Superior temporal gyrus (tissue), 1 donor: ENCODE measurements at regions not wholly inside any gene's neighbourhood (a gene's known extent, or its start where the extent isn't known, plus 50 kb on each side); places are given as distances from the start of the nearest gene placed in this dataset.

Source experiments
- DNase-seq: peaks from one replicate; pipeline ENCODE4 v3.0.0-alpha.2; 2016; ENCODE audit errors: extremely low spot score

- DNase-seq = no peak
Observed at GRCh38 chr2:81583311-81584108, 1279.0 kb upstream of the LRRTM1 start.

GRCh38 chr2:81576713-81577112 lies 1272.2 kb upstream of the LRRTM1 start:
- DNase-seq = no peak

GRCh38 chr2:81551040-81551634 lies 1246.6 kb upstream of the LRRTM1 start:
- no peak for DNase-seq

GRCh38 chr2:81550277-81550676 lies 1245.7 kb upstream of the LRRTM1 start:
- DNase-seq = no peak

- no peak for DNase-seq
Observed at GRCh38 chr2:81549646-81550045, 1245.1 kb upstream of the LRRTM1 start.

GRCh38 chr2:81545626-81546025 lies 1241.1 kb upstream of the LRRTM1 start:
- no peak for DNase-seq

- DNase-seq = no peak
Observed at GRCh38 chr2:81542119-81542518, 1237.6 kb upstream of the LRRTM1 start.

GRCh38 chr2:81529944-81530343 lies 1225.4 kb upstream of the LRRTM1 start:
- DNase-seq = no peak

- DNase-seq = no peak
Observed at GRCh38 chr2:81528852-81529480, 1224.4 kb upstream of the LRRTM1 start.

GRCh38 chr2:81523344-81523743 lies 1218.8 kb upstream of the LRRTM1 start:
- no peak for DNase-seq

GRCh38 chr2:81513328-81513727 lies 1208.8 kb upstream of the LRRTM1 start:
- DNase-seq = no peak

GRCh38 chr2:81505586-81505985 lies 1201.0 kb upstream of the LRRTM1 start:
- no peak for DNase-seq

GRCh38 chr2:81495556-81495955 lies 1191.0 kb upstream of the LRRTM1 start:
- no peak for DNase-seq

GRCh38 chr2:81483254-81483653 lies 1178.7 kb upstream of the LRRTM1 start:
- no peak for DNase-seq

GRCh38 chr2:81481994-81482368 lies 1177.4 kb upstream of the LRRTM1 start:
- no peak for DNase-seq

GRCh38 chr2:81481242-81481993 lies 1176.9 kb upstream of the LRRTM1 start:
- no peak for DNase-seq

- no peak for DNase-seq
Observed at GRCh38 chr2:81467096-81467495, 1162.5 kb upstream of the LRRTM1 start.

GRCh38 chr2:81462420-81462819 lies 1157.9 kb upstream of the LRRTM1 start:
- DNase-seq = no peak

GRCh38 chr2:81445176-81445575 lies 1140.6 kb upstream of the LRRTM1 start:
- DNase-seq = no peak

- no peak for DNase-seq
Observed at GRCh38 chr2:81437456-81438000, 1133.0 kb upstream of the LRRTM1 start.

- DNase-seq = no peak
Observed at GRCh38 chr2:81436256-81436655, 1131.7 kb upstream of the LRRTM1 start.

- DNase-seq = no peak
Observed at GRCh38 chr2:81412681-81413080, 1108.1 kb upstream of the LRRTM1 start.
